CD14-positive monocyte (primary cell): ENCODE measurements at regions not wholly inside any gene's neighbourhood (a gene's known extent, or its start where the extent isn't known, plus 50 kb on each side); places are given as distances from the start of the nearest gene placed in this dataset.

Source experiments
- DNase-seq, 3 donors: peaks; one replicate each; pipeline ENCODE4 v3.0.0-alpha.2; 2011 to 2022
- H2AFZ ChIP-seq: 2 replicates; pipeline ENCODE4 v1.6.0; 2012; ENCODE audit warnings: mild to moderate bottlenecking, low read depth, low read length, inconsistent platforms; ENCODE audit not compliant: insufficient read depth, poor library complexity, severe bottlenecking
- H3K27ac ChIP-seq, 2 donors: 1 replicate in 1 of 2; 2 replicates in 1 of 2; pipeline ENCODE4 v1.5.1; 2012 to 2013; ENCODE audit warnings: low read length in 2 of 2, control low read depth in 1 of 2, inconsistent platforms in 1 of 2, low read depth in 1 of 2, mild to moderate bottlenecking in 1 of 2
- H3K27me3 ChIP-seq, 2 donors: one replicate each; pipeline versions ENCODE4 v1.6.0 to v1.6.1; 2011 to 2013; ENCODE audit warnings: low read length in 2 of 2; ENCODE audit not compliant: control insufficient read depth in 2 of 2, insufficient read depth in 2 of 2
- H3K36me3 ChIP-seq, 2 donors: replicated peaks in 1 of 2; 1 replicate in 1 of 2; 2 replicates in 1 of 2; pipeline versions ENCODE4 v1.5.1 to v1.6.1; 2012 to 2013; ENCODE audit warnings: low read length in 2 of 2, control low read depth in 1 of 2, inconsistent platforms in 1 of 2, mild to moderate bottlenecking in 1 of 2; ENCODE audit not compliant: insufficient read depth in 2 of 2, control insufficient read depth in 1 of 2
- H3K4me1 ChIP-seq, 2 donors: 1 replicate in 1 of 2; 2 replicates in 1 of 2; pipeline versions ENCODE4 v1.5.1 to v1.6.1; 2012 to 2013; ENCODE audit warnings: low read length in 2 of 2, control low read depth in 1 of 2, inconsistent platforms in 1 of 2, mild to moderate bottlenecking in 1 of 2, moderate library complexity in 1 of 2; ENCODE audit not compliant: insufficient read depth in 2 of 2, control insufficient read depth in 1 of 2
- H3K4me2 ChIP-seq: replicated peaks from 2 replicates; pipeline ENCODE3; 2012; ENCODE audit warnings: low read length, moderate library complexity, mild to moderate bottlenecking; ENCODE audit not compliant: poor library complexity, severe bottlenecking; ENCODE audit errors: extremely low read depth
- H3K4me3 ChIP-seq, 3 experiments: fragments of 200-600 bp in 1 of 3; sonication (generic) in 1 of 3; replicated peaks in 1 of 3; 1 replicate in 2 of 3; 2 replicates in 1 of 3; pipeline ENCODE4 v1.5.1; 2011 to 2013; ENCODE audit warnings: low read length in 3 of 3, mild to moderate bottlenecking in 3 of 3, control low read depth in 2 of 3, low read depth in 2 of 3, inconsistent platforms in 1 of 3, moderate library complexity in 1 of 3
- H3K79me2 ChIP-seq: 2 replicates; pipeline ENCODE4 v1.6.0; 2012; ENCODE audit warnings: mild to moderate bottlenecking, control low read depth, inconsistent platforms, low read length, moderate library complexity; ENCODE audit not compliant: insufficient read depth
- H3K9ac ChIP-seq: 2 replicates; pipeline ENCODE4 v1.6.0; 2017; ENCODE audit warnings: low read length, mild to moderate bottlenecking; ENCODE audit not compliant: insufficient read depth, poor library complexity, severe bottlenecking
- H3K9me3 ChIP-seq, 2 donors: replicated peaks in 1 of 2; 1 replicate in 1 of 2; 2 replicates in 1 of 2; pipeline versions ENCODE4 v1.5.1 to v1.6.1; 2012 to 2013; ENCODE audit warnings: low read length in 2 of 2, control low read depth in 1 of 2; ENCODE audit not compliant: control insufficient read depth in 1 of 2, insufficient read depth in 1 of 2
- H4K20me1 ChIP-seq: 2 replicates; pipeline ENCODE4 v1.6.0; 2012; ENCODE audit warnings: mild to moderate bottlenecking, low read length, control low read depth, moderate library complexity; ENCODE audit not compliant: insufficient read depth
- H3K27ac Mint-ChIP-seq, 7 donors: one replicate each; pipeline ENCODE4 v1.8.0; 2020; ENCODE audit warnings: mild to moderate bottlenecking in 7 of 7, mixed read lengths in 7 of 7, moderate library complexity in 6 of 7, inconsistent platforms in 2 of 7
- H3K27me3 Mint-ChIP-seq, 3 donors: one replicate each; pipeline ENCODE4 v1.8.0; 2021 to 2022; ENCODE audit warnings: low read depth in 3 of 3, mild to moderate bottlenecking in 3 of 3, mixed read lengths in 3 of 3, moderate library complexity in 3 of 3, inconsistent platforms in 1 of 3
- H3K36me3 Mint-ChIP-seq, 2 donors: one replicate each; pipeline ENCODE4 v1.8.0; 2020; ENCODE audit warnings: mixed read lengths in 2 of 2, inconsistent platforms in 1 of 2, mild to moderate bottlenecking in 1 of 2
- H3K4me1 Mint-ChIP-seq: one replicate; pipeline ENCODE4 v1.8.0; 2020; ENCODE audit warnings: mild to moderate bottlenecking, mixed read lengths
- H3K4me3 Mint-ChIP-seq, 2 donors: one replicate each; pipeline ENCODE4 v1.8.0; 2020; ENCODE audit warnings: mild to moderate bottlenecking in 2 of 2, mixed read lengths in 2 of 2, moderate library complexity in 1 of 2
- H3K9me3 Mint-ChIP-seq, 7 donors: one replicate each; pipeline ENCODE4 v1.8.0; 2020 to 2022; ENCODE audit warnings: mixed read lengths in 7 of 7, mild to moderate bottlenecking in 6 of 7, moderate library complexity in 6 of 7, inconsistent platforms in 2 of 7
- CTCF ChIP-seq: fragments of 200-600 bp; IDR thresholded peaks from one replicate; pipeline ENCODE4 v1.8.0; 2022; ENCODE audit warnings: antibody characterized with exemption, mild to moderate bottlenecking
- WGBS: methylation state at CpG from one replicate; pipeline ENCODE4 v1.1.5; 2013; ENCODE audit warnings: missing lambda C conversion rate; ENCODE audit not compliant: insufficient coverage; 5-methylcytosine and 5-hydroxymethylcytosine counted together
- intact Hi-C, 2 donors: fragments of 100-400 bp; cut with micrococcal nuclease; formaldehyde crosslinking; loops; one replicate each; pipeline versions ENCODE4 v1.15.0 to v1.15.1; 2023

- Histone ChIP-seq H3K27me3 (no peaks in the 10 kb centered on the region), H2AFZ (no peak overlapping the region), H3K4me1 (no peaks in the 10 kb centered on the region), H3K4me3 (no peak overlapping the region), H3K9ac (no peak overlapping the region), H4K20me1 (no peaks in the 10 kb centered on the region), H3K79me2 (no peaks in the 10 kb centered on the region), H3K36me3 (no peaks in the 10 kb centered on the region), H3K4me2 (no peak overlapping the region), H3K27ac (no peak overlapping the region), H3K9me3 (peaks cover 28 to 37% of the 10 kb centered on the region in 2 donors)
- no peaks in the 10 kb centered on the region for H3K4me1 Mint-ChIP-seq
- no CpG with 5 or more reads among the region's 1 CpG for WGBS
- no peak for DNase-seq
- H3K27me3 Mint-ChIP-seq, result no peaks in the 10 kb centered on the region
- TF ChIP-seq CTCF, result no peak
- peaks cover 0 to 16% (median 8%) of the 10 kb centered on the region in 7 donors for H3K9me3 Mint-ChIP-seq
- intact Hi-C loops, result no loop called here
- H3K27ac Mint-ChIP-seq, result no peak overlapping the region
- no peak overlapping the region for H3K4me3 Mint-ChIP-seq
- no peaks in the 10 kb centered on the region for H3K36me3 Mint-ChIP-seq
Measured at GRCh38 chr5:92064993-92065392, 681.9 kb upstream of the ARRDC3 start.

GRCh38 chr5:92051741-92052140, 668.6 kb upstream of the ARRDC3 start:
- no peaks in the 10 kb centered on the region for H3K27me3 Mint-ChIP-seq
- no peak overlapping the region for H3K9ac ChIP-seq
- no peak overlapping the region for H3K4me3 ChIP-seq
- no peaks in the 10 kb centered on the region for H3K36me3 Mint-ChIP-seq
- no peaks in the 10 kb centered on the region for H3K79me2 ChIP-seq
- H3K9me3 ChIP-seq, result peaks cover 6% of the 10 kb centered on the region in 2 donors
- no peak overlapping the region for H3K27ac ChIP-seq
- no peak for TF ChIP-seq CTCF
- no peak for DNase-seq
- H3K4me1 Mint-ChIP-seq, result no peaks in the 10 kb centered on the region
- H3K4me3 Mint-ChIP-seq, result no peak overlapping the region
- H3K36me3 ChIP-seq, result no peaks in the 10 kb centered on the region
- no peak overlapping the region for H2AFZ ChIP-seq
- intact Hi-C loops, result no loop called here
- H3K4me1 ChIP-seq, result no peaks in the 10 kb centered on the region
- no peaks in the 10 kb centered on the region for H3K27me3 ChIP-seq
- peaks cover 4 to 11% (median 6%) of the 10 kb centered on the region in 7 donors for H3K9me3 Mint-ChIP-seq
- H3K27ac Mint-ChIP-seq, result no peak overlapping the region
- no peaks in the 10 kb centered on the region for H4K20me1 ChIP-seq
- H3K4me2 ChIP-seq, result no peak overlapping the region
